ENCODE measurements at regions not wholly inside any gene's neighbourhood (a gene's known extent, or its start where the extent isn't known, plus 50 kb on each side); places are given as distances from the start of the nearest gene placed in this dataset.

DNA sequence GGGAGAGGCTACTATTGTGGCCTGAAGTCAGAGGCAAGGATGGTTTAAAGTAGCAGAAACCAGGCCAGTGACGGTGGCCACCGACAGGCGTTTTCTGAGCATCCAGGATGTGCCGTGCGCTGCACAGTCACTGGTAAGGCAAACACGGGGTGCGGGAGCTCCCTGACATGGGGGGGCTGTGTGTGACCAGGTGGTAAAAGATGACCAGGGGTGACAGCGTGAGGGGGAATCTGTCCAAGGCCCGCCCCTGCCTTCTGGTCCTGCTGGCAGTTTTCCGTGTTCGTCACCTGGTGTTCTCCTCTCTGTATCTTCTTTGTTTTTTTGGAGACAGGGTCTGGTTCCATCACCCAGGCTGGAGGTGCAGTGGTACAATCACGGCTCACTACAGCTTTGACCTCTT lies 167.4 kb downstream of the ICE1 start:
- ChIA-PET POLR2A (no interaction called here), CTCF (no interaction called here)
- H3K9me3 Mint-ChIP-seq, result no peaks in the 10 kb centered on the region
- ATAC-seq (no peak), DNase-seq (no peak)
- H3K36me3 Mint-ChIP-seq (ENCODE audit: low read depth), result no peaks in the 10 kb centered on the region
- TF ChIP-seq, protein P1, sequence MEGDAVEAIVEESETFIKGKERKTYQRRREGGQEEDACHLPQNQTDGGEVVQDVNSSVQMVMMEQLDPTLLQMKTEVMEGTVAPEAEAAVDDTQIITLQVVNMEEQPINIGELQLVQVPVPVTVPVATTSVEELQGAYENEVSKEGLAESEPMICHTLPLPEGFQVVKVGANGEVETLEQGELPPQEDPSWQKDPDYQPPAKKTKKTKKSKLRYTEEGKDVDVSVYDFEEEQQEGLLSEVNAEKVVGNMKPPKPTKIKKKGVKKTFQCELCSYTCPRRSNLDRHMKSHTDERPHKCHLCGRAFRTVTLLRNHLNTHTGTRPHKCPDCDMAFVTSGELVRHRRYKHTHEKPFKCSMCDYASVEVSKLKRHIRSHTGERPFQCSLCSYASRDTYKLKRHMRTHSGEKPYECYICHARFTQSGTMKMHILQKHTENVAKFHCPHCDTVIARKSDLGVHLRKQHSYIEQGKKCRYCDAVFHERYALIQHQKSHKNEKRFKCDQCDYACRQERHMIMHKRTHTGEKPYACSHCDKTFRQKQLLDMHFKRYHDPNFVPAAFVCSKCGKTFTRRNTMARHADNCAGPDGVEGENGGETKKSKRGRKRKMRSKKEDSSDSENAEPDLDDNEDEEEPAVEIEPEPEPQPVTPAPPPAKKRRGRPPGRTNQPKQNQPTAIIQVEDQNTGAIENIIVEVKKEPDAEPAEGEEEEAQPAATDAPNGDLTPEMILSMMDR (IDR thresholded peaks at IDR 0.05), result no peak
- H3K27ac Mint-ChIP-seq, result no peak overlapping the region
- intact Hi-C loops (cut with micrococcal nuclease), result no loop called here
- peaks cover 8% of the 10 kb centered on the region for H3K27me3 Mint-ChIP-seq
- H3K4me3 Mint-ChIP-seq, result no peak overlapping the region
- H3K4me1 Mint-ChIP-seq (ENCODE audit: low read depth), result no peaks in the 10 kb centered on the region

DNA sequence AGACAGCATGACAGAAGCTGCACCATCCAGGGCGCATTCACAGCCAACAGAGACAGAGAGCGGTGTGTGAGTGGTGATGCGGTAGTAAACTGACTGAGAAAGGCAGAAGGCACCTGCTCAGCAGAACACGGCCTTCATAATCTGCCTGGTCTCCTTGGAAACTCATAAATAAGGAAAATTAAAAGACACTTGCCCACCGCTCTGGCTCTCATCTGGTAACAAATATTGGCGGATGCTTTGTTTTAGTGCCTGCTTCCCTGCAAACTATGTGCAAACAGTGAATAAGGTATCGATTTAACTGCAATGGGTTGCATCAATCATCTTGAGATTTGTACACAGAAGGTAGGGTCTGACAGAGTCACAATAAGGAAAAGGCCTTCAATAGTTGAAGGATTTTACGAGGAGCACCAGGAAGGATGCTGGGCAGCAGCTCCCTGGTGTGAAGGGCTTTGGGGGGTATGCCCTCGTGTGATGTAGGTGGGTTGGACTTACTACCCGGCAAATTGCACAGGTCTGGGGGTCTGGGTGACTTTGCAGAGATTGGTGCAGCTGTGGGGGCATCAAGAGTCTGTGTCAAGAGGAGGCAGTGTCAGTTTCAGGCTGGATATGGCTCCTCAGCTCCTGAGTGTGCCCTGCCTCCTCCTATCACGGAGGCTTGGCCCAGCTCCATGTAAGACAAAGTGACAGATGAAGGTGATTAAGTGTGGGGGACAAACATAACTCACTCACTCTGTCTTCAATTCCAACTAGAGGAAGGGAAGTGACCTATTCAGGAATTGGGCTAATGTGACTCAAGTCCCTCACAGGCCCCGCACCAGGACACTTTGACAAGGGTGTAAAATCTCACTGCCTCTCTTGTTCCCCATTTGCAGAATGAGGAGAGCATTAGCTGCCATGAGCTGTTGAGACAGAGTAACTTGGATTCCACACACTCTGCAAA lies 166.7 kb downstream of the ICE1 start:
- CTCF ChIA-PET, result no interaction called here
- POLR2A ChIA-PET, result no interaction called here
- H3K27ac Mint-ChIP-seq, result no peak overlapping the region
- no peaks in the 10 kb centered on the region for H3K36me3 Mint-ChIP-seq (ENCODE audit: low read depth)
- TF ChIP-seq, protein P1 (IDR thresholded peaks at IDR 0.05), result no peak
- intact Hi-C loops (cut with micrococcal nuclease), result no loop called here
- H3K27me3 Mint-ChIP-seq, result peaks cover 8% of the 10 kb centered on the region
- H3K4me1 Mint-ChIP-seq (ENCODE audit: low read depth), result no peaks in the 10 kb centered on the region
- ATAC-seq (no peak), DNase-seq (no peak)
- H3K9me3 Mint-ChIP-seq, result no peaks in the 10 kb centered on the region
- H3K4me3 Mint-ChIP-seq, result no peak overlapping the region

- intact Hi-C loops (cut with micrococcal nuclease), result no loop called here
- H3K4me3 Mint-ChIP-seq, result no peak overlapping the region
- H3K27ac Mint-ChIP-seq, result no peak overlapping the region
- no peaks in the 10 kb centered on the region for H3K4me1 Mint-ChIP-seq (ENCODE audit: low read depth)
- ChIA-PET POLR2A (no interaction called here), CTCF (no interaction called here)
- TF ChIP-seq, protein P1 (IDR thresholded peaks at IDR 0.05), result no peak
- ATAC-seq (no peak), DNase-seq (no peak)
- H3K36me3 Mint-ChIP-seq (ENCODE audit: low read depth), result no peaks in the 10 kb centered on the region
- H3K9me3 Mint-ChIP-seq, result no peaks in the 10 kb centered on the region
- H3K27me3 Mint-ChIP-seq, result peaks cover 8% of the 10 kb centered on the region
Measured at GRCh38 chr5:5588386-5588785, 165.9 kb downstream of the ICE1 start.

DNA sequence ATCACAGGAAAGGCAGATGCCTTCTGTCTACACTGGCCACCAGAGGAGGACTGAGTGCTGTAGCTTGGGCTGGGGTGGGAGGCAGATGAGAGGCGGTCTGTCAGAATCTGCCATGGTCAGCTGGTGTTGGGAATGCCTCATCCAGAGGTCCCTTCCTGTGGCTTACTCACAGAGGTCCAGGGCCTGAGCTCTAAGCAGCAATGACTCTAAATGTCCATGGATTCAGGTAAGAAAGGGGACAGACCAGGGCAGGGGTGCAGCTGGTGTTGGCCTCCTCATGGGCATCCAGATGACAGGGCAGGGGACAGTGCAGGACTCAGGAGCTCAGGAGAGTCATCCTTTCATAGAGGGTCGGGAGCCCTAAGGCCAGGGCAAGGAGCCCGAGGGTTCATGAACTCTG lies 165.0 kb downstream of the ICE1 start:
- no peak overlapping the region for H3K27ac Mint-ChIP-seq
- no peak for ATAC-seq
- POLR2A ChIA-PET, result no interaction called here
- no peaks in the 10 kb centered on the region for H3K36me3 Mint-ChIP-seq (ENCODE audit: low read depth)
- H3K4me3 Mint-ChIP-seq, result no peak overlapping the region
- no peaks in the 10 kb centered on the region for H3K4me1 Mint-ChIP-seq (ENCODE audit: low read depth)
- peaks cover 8% of the 10 kb centered on the region for H3K27me3 Mint-ChIP-seq
- H3K9me3 Mint-ChIP-seq, result no peaks in the 10 kb centered on the region
- CTCF ChIA-PET, result no interaction called here
- TF ChIP-seq, protein P1 (IDR thresholded peaks at IDR 0.05), result no peak
- DNase-seq, result no peak
- intact Hi-C loops (cut with micrococcal nuclease), result no loop called here

DNA sequence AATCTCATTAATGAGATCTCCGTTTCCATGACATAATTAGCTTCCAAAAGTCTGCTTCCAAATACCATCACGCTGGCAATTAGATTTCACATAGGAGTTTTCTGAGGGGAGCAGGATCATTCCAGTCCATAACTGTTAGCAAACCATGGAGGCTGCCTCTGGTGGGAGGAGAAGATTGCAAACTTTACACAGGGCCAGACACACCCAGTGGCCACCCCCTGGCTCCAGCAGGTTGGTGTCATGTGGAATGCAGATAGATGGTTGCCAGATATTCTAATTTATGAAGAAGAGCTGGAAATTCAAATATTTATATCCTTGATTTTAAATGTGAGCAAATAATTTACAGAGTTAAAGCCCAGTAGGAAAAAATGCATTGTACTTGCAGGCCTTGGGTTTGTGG lies 164.2 kb downstream of the ICE1 start:
- TF ChIP-seq, protein P1 (IDR thresholded peaks at IDR 0.05), result no peak
- H3K27me3 Mint-ChIP-seq, result peaks cover 8% of the 10 kb centered on the region
- H3K36me3 Mint-ChIP-seq (ENCODE audit: low read depth), result no peaks in the 10 kb centered on the region
- ChIA-PET POLR2A (no interaction called here), CTCF (no interaction called here)
- no peak for ATAC-seq
- no peaks in the 10 kb centered on the region for H3K4me1 Mint-ChIP-seq (ENCODE audit: low read depth)
- H3K4me3 Mint-ChIP-seq, result no peak overlapping the region
- no peak overlapping the region for H3K27ac Mint-ChIP-seq
- H3K9me3 Mint-ChIP-seq, result no peaks in the 10 kb centered on the region
- DNase-seq, result no peak
- intact Hi-C loops (cut with micrococcal nuclease), result no loop called here

Data from activated CD8-positive, alpha-beta T cell treated with anti-CD3 and anti-CD28 coated beads for 36 hours (primary cell).